GM10266 (cell line): ENCODE measurements at regions not wholly inside any gene's neighbourhood (a gene's known extent, or its start where the extent isn't known, plus 50 kb on each side); places are given as distances from the start of the nearest gene placed in this dataset.

ENCODE experiments used
- DNase-seq: peaks from one replicate; pipeline ENCODE4 v3.0.0; 2012; ENCODE audit errors: extremely low spot score
- CTCF ChIP-seq: IDR thresholded peaks from 2 replicates; pipeline ENCODE4 v1.5.1; 2012; ENCODE audit warnings: mild to moderate bottlenecking, low read depth; ENCODE audit not compliant: control insufficient read depth, insufficient read depth; ENCODE audit errors: missing control alignments

- TF ChIP-seq CTCF: no peak
- DNase-seq: no peak
Measured at GRCh38 chr10:35705671-35706070, 63.6 kb upstream of the FZD8 start.

- DNase-seq: no peak
- TF ChIP-seq CTCF: no peak
Measured at GRCh38 chr10:35705051-35705450, 63.0 kb upstream of the FZD8 start.

DNA sequence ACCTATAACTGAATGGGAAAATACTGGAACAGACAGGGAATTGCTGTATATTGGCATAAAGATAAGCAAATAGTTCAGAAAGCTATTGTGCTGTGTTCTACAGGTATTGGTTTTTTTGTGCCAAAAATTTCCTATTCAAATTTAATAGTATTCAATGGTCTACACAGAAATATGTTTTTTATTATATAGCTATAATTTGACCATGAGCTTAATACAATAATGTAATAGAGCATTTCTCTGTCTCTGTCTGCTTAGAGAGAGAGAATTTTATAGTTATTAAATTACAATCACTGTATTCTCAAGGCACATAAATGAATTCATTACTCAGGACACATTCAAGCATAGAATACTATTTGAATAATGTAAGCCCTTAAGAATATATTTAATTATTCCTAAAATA is 62.3 kb upstream of the FZD8 start:
- no peak for DNase-seq
- TF ChIP-seq CTCF: no peak

- no peak for DNase-seq
- no peak for TF ChIP-seq CTCF
Measured at GRCh38 chr10:35700487-35700882, 58.4 kb upstream of the FZD8 start.

DNA sequence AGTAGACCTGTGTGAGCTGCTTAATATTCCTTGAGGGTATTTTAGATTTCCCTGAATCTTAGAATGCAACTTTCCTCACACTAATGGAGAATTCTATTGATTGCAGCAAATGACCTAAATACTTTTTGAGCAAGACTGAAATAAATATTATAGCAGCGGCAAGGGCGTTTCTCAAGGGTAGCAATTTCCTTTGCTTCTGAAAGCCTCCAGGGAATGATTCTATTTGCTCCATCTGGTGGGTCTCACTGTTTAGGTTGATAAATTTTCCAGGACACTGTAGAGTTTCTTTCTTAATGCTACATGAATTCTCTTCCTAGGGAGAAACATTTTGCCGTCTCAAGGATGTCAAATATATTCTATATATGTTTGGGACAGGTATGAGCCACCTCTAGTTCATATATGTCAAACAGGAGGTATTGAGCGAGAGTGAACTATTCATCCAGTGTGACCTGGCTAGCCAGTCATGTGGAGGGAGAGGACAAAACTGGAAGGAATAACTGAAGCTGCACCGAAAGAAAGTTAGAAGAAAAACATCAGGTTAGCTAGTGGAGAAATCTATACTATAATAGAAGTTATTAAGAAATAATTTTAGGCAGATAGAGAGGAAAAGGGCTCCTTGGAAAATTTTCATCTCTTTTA is 57.9 kb upstream of the FZD8 start:
- TF ChIP-seq CTCF: no peak
- DNase-seq: no peak

GRCh38 chr10:35696392-35697287 is 54.5 kb upstream of the FZD8 start:
- TF ChIP-seq CTCF: no peak
- DNase-seq: no peak

GRCh38 chr10:35693800-35694199 is 51.7 kb upstream of the FZD8 start:
- no peak for TF ChIP-seq CTCF
- no peak for DNase-seq
